Keratinocyte (primary cell): ENCODE measurements at regions not wholly inside any gene's neighbourhood (a gene's known extent, or its start where the extent isn't known, plus 50 kb on each side); places are given as distances from the start of the nearest gene placed in this dataset.

Experiments used
- DNase-seq: peaks from one replicate; pipeline ENCODE4 v3.0.0-alpha.2; 2011; ENCODE audit warnings: low read depth, missing footprints, low spot score
- FAIRE-seq: peaks from 2 replicates; lab custom pipeline; 2011; peaks lifted over from hg19 to GRCh38; lab: Jason Lieb, UNC
- H2AFZ ChIP-seq: 2 replicates; pipeline ENCODE4 v1.6.0; 2012; ENCODE audit warnings: low read length, control low read depth, inconsistent platforms; ENCODE audit not compliant: control insufficient read depth
- H3K27ac ChIP-seq: 2 replicates; pipeline ENCODE4 v1.5.1; 2011; ENCODE audit warnings: low read length; ENCODE audit not compliant: control insufficient read depth, insufficient read depth
- H3K27me3 ChIP-seq: 3 replicates; pipeline ENCODE4 v1.6.0; 2011; ENCODE audit warnings: low read length; ENCODE audit not compliant: control insufficient read depth, insufficient read depth; ENCODE audit errors: extremely low read depth
- H3K36me3 ChIP-seq, 2 experiments: 2 replicates in 1 of 2; 3 replicates in 1 of 2; pipeline ENCODE4 v1.5.1; 2011; ENCODE audit warnings: low read length in 2 of 2, mild to moderate bottlenecking in 1 of 2; ENCODE audit not compliant: control insufficient read depth in 2 of 2, insufficient read depth in 2 of 2; ENCODE audit errors: extremely low read depth in 1 of 2
- H3K4me1 ChIP-seq: 3 replicates; pipeline ENCODE4 v1.5.1; 2011; ENCODE audit warnings: low read length; ENCODE audit not compliant: control insufficient read depth, insufficient read depth; ENCODE audit errors: extremely low read depth
- H3K4me2 ChIP-seq: 3 replicates; pipeline ENCODE4 v1.6.0; 2011; ENCODE audit warnings: low read depth, low read length; ENCODE audit not compliant: control insufficient read depth, insufficient read depth; ENCODE audit errors: extremely low read depth
- H3K4me3 ChIP-seq, 3 experiments: fragments of 200-600 bp in 1 of 3; sonication (generic) in 1 of 3; 2 replicates in 2 of 3; 3 replicates in 1 of 3; pipeline ENCODE4 v1.5.1; 2011 to 2016; ENCODE audit warnings: low read length in 3 of 3, mild to moderate bottlenecking in 3 of 3, control low read depth in 2 of 3, inconsistent platforms in 1 of 3, low read depth in 1 of 3, mixed read lengths in 1 of 3, mixed run types in 1 of 3, moderate library complexity in 1 of 3; ENCODE audit not compliant: control insufficient read depth in 2 of 3, insufficient read depth in 2 of 3; ENCODE audit errors: extremely low read depth in 1 of 3
- H3K79me2 ChIP-seq: 2 replicates; pipeline ENCODE4 v1.6.0; 2012; ENCODE audit warnings: low read length; ENCODE audit not compliant: control insufficient read depth, insufficient read depth
- H3K9ac ChIP-seq: 3 replicates; pipeline ENCODE4 v1.6.0; 2011; ENCODE audit warnings: low read length; ENCODE audit not compliant: control insufficient read depth, insufficient read depth; ENCODE audit errors: extremely low read depth
- H3K9me1 ChIP-seq: 3 replicates; pipeline ENCODE4 v1.6.0; 2011; ENCODE audit warnings: low read length; ENCODE audit not compliant: control insufficient read depth, insufficient read depth; ENCODE audit errors: extremely low read depth
- H3K9me3 ChIP-seq: 2 replicates; pipeline ENCODE4 v1.5.1; 2012; ENCODE audit warnings: low read depth, low read length; ENCODE audit not compliant: control insufficient read depth
- H4K20me1 ChIP-seq: 3 replicates; pipeline ENCODE4 v1.6.0; 2011; ENCODE audit warnings: low read length; ENCODE audit not compliant: control insufficient read depth, insufficient read depth; ENCODE audit errors: extremely low read depth
- EZH2 ChIP-seq: IDR thresholded peaks from one replicate; pipeline ENCODE4 v1.6.1; 2012; ENCODE audit warnings: inconsistent platforms, mild to moderate bottlenecking, low read length, moderate library complexity
- dilution Hi-C: fragments of 300-500 bp; cut with MboI; formaldehyde crosslinking; loops from one replicate; pipeline ENCODE4 v1.7.0; 2020; ENCODE audit warnings: low sequenced_read_pairs; ENCODE audit not compliant: extremely low pct_ligation_motif_present
- TF ChIP-seq, protein P1 (sequence below), 3 experiments: IDR thresholded peaks in 1 of 3; conservative IDR thresholded peaks in 1 of 3; optimal IDR thresholded peaks in 1 of 3; 2 replicates in 2 of 3; 3 replicates in 1 of 3; pipeline versions ENCODE3 to v1.5.1; 2011; ENCODE audit warnings: low read length in 3 of 3, mild to moderate bottlenecking in 3 of 3, moderate library complexity in 2 of 3, control low read depth in 1 of 3, inconsistent platforms in 1 of 3; ENCODE audit not compliant: insufficient read depth in 2 of 3; ENCODE audit errors: extremely low read depth in 1 of 3

DNA sequence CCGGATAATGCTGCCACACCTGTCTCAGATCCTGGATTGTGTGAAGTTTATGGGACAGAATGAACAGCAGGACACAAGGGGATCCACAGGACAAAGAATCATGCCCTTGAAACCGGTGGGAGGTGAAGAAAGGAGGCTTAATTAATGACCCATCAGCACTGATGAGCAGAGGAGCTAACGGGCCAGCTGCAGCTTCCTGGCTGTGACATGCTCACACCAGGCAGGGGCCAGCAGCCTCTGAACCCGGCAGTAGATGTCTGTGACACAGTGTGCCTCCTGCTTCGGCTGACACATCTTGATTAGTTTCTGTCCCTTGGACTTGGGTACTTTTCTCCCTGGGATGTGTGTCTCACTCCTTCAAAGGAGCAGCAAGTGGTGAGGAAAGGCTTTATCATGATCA is 328.8 kb upstream of the BRINP1 start:
- Histone ChIP-seq H3K36me3 (no peaks in the 10 kb centered on the region), H3K9me1 (no peaks in the 10 kb centered on the region), H2AFZ (no peak overlapping the region), H3K4me3 (no peak overlapping the region), H3K27me3 (no peaks in the 10 kb centered on the region), H3K4me2 (no peak overlapping the region), H4K20me1 (no peaks in the 10 kb centered on the region), H3K9ac (no peak overlapping the region), H3K9me3 (peaks cover 3% of the 10 kb centered on the region), H3K4me1 (no peaks in the 10 kb centered on the region), H3K79me2 (no peaks in the 10 kb centered on the region), H3K27ac (no peak overlapping the region)
- no peak for TF ChIP-seq EZH2
- TF ChIP-seq, protein P1, sequence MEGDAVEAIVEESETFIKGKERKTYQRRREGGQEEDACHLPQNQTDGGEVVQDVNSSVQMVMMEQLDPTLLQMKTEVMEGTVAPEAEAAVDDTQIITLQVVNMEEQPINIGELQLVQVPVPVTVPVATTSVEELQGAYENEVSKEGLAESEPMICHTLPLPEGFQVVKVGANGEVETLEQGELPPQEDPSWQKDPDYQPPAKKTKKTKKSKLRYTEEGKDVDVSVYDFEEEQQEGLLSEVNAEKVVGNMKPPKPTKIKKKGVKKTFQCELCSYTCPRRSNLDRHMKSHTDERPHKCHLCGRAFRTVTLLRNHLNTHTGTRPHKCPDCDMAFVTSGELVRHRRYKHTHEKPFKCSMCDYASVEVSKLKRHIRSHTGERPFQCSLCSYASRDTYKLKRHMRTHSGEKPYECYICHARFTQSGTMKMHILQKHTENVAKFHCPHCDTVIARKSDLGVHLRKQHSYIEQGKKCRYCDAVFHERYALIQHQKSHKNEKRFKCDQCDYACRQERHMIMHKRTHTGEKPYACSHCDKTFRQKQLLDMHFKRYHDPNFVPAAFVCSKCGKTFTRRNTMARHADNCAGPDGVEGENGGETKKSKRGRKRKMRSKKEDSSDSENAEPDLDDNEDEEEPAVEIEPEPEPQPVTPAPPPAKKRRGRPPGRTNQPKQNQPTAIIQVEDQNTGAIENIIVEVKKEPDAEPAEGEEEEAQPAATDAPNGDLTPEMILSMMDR (optimal IDR thresholded peaks at IDR 0.05 in 1 of 3, IDR thresholded peaks at IDR 0.05 in 1 of 3, conservative IDR thresholded peaks at IDR 0.05 in 1 of 3; ENCODE audit: extremely low read depth in 1 of 3, insufficient read depth in 2 of 3, low read length in 3 of 3) = no peak
- no peak for DNase-seq
- no peak for FAIRE-seq
- dilution Hi-C loops = no loop called here

DNA sequence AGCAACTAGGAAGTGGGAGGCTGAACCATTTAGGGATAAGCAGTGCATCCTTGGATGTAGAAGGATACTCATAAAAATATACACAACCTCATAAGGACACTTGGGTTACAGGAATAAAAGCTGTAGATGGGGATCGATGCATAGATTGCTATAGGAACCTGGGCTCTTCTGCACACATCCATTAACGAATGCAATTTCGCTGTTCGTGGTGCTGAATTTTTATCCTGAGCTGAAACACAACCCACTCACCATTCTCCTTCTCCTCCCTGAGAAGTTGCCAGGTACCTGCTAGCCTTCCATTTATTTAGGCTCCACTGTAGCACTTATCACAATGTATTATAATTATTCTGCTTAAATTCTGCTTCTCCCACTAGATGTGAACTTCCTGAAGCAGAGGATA is 320.6 kb upstream of the BRINP1 start:
- TF ChIP-seq EZH2 = no peak
- TF ChIP-seq, protein P1 (optimal IDR thresholded peaks at IDR 0.05 in 1 of 3, IDR thresholded peaks at IDR 0.05 in 1 of 3, conservative IDR thresholded peaks at IDR 0.05 in 1 of 3; ENCODE audit: extremely low read depth in 1 of 3, insufficient read depth in 2 of 3, low read length in 3 of 3) = no peak
- Histone ChIP-seq H3K4me1 (no peaks in the 10 kb centered on the region), H4K20me1 (no peaks in the 10 kb centered on the region), H3K9me1 (no peaks in the 10 kb centered on the region), H3K4me2 (no peak overlapping the region), H3K9ac (no peak overlapping the region), H3K9me3 (peaks cover 3% of the 10 kb centered on the region), H3K27ac (no peak overlapping the region), H3K4me3 (no peak overlapping the region), H3K79me2 (no peaks in the 10 kb centered on the region), H2AFZ (no peak overlapping the region), H3K27me3 (no peaks in the 10 kb centered on the region), H3K36me3 (no peaks in the 10 kb centered on the region)
- DNase-seq = no peak
- no peak for FAIRE-seq
- dilution Hi-C loops = no loop called here
